Stomach (tissue), 4 donors: ENCODE measurements at regions not wholly inside any gene's neighbourhood (a gene's known extent, or its start where the extent isn't known, plus 50 kb on each side); places are given as distances from the start of the nearest gene placed in this dataset.

Experiments
- CTCF ChIP-seq, 7 experiments: fragments of 450-650 bp in 4 of 7; fragments of 200-600 bp in 3 of 7; sonication (generic) in 3 of 7; IDR thresholded peaks; one replicate each; pipeline ENCODE4 v1.5.1; 2016 to 2019; ENCODE audit warnings: antibody characterized with exemption in 7 of 7, control low read depth in 2 of 7, mild to moderate bottlenecking in 1 of 7
- POLR2A ChIP-seq, 4 donors: fragments of 450-650 bp; IDR thresholded peaks; one replicate each; pipeline ENCODE4 v1.6.1; 2016; ENCODE audit warnings: antibody characterized with exemption in 4 of 4, control low read depth in 2 of 4, mild to moderate bottlenecking in 1 of 4, moderate library complexity in 1 of 4
- POLR2AphosphoS5 ChIP-seq, 3 donors: sonication (generic); formaldehyde crosslinking; IDR thresholded peaks; one replicate each; pipeline ENCODE4 v1.6.1; 2016; ENCODE audit warnings: antibody characterized with exemption in 3 of 3

GRCh38 chr1:147821883-147822282, 61.5 kb upstream of the GJA5 start:
- no peak for TF ChIP-seq POLR2AphosphoS5 (IDR thresholded peaks at IDR 0.05)
- TF ChIP-seq CTCF (IDR thresholded peaks at IDR 0.05) = no peak
- TF ChIP-seq POLR2A (IDR thresholded peaks at IDR 0.05) = no peak
